Activated B cell treated with CpG ODN at 0.5 μM for 24 hours (primary cell): ENCODE measurements at regions not wholly inside any gene's neighbourhood (a gene's known extent, or its start where the extent isn't known, plus 50 kb on each side); places are given as distances from the start of the nearest gene placed in this dataset.

Experiments used
- ATAC-seq: fragments of 200-7000 bp; cut with Tn5 transposase; one replicate; pipeline ENCODE4 v1.10.0; 2021; ENCODE audit warnings: low read depth, mild to moderate bottlenecking, moderate library complexity
- CTCF ChIA-PET: fragments of 350-600 bp; sonication (Branson Sonifier 250); formaldehyde crosslinking; loops from one replicate; lab custom pipeline; 2021; ENCODE audit warnings: antibody characterized with exemption; lab: Charles Lee
- POLR2A ChIA-PET: fragments of 350-600 bp; sonication (Branson Sonifier 250); formaldehyde crosslinking; loops from one replicate; lab custom pipeline; 2021; ENCODE audit warnings: antibody characterized with exemption; lab: Charles Lee
- DNase-seq: peaks from one replicate; pipeline ENCODE4 v3.0.0; 2022
- H3K27ac Mint-ChIP-seq: one replicate; pipeline ENCODE4 v1.8.0; 2020; ENCODE audit warnings: mixed read lengths
- H3K27me3 Mint-ChIP-seq: one replicate; pipeline ENCODE4 v1.8.0; 2021; ENCODE audit warnings: mixed read lengths
- H3K36me3 Mint-ChIP-seq: one replicate; pipeline ENCODE4 v1.8.0; 2021; ENCODE audit warnings: low read depth, mixed read lengths
- H3K4me1 Mint-ChIP-seq: one replicate; pipeline ENCODE4 v1.8.0; 2021; ENCODE audit warnings: mixed read lengths
- H3K4me3 Mint-ChIP-seq: one replicate; pipeline ENCODE4 v1.8.0; 2020; ENCODE audit warnings: mild to moderate bottlenecking, mixed read lengths
- H3K9me3 Mint-ChIP-seq: one replicate; pipeline ENCODE4 v1.8.0; 2020; ENCODE audit warnings: mixed read lengths
- CTCF ChIP-seq: fragments of 200-600 bp; IDR thresholded peaks from one replicate; pipeline ENCODE4 v1.8.0; 2022; ENCODE audit warnings: antibody characterized with exemption, mild to moderate bottlenecking
- intact Hi-C: fragments of 100-400 bp; cut with micrococcal nuclease; formaldehyde crosslinking; loops from one replicate; pipeline ENCODE4 v1.15.1; 2024

- TF ChIP-seq CTCF, result no peak
- H3K27me3 Mint-ChIP-seq, result no peaks in the 10 kb centered on the region
- no peak overlapping the region for H3K27ac Mint-ChIP-seq
- H3K4me1 Mint-ChIP-seq, result no peaks in the 10 kb centered on the region
- intact Hi-C loops, result no loop called here
- ATAC-seq (no peak), DNase-seq (no peak)
- no peak overlapping the region for H3K4me3 Mint-ChIP-seq
- CTCF ChIA-PET, result no interaction called here
- no peaks in the 10 kb centered on the region for H3K36me3 Mint-ChIP-seq
- POLR2A ChIA-PET, result no interaction called here
- no peaks in the 10 kb centered on the region for H3K9me3 Mint-ChIP-seq
Observed at GRCh38 chr2:215601990-215602721, 166.3 kb upstream of the FN1 start.

- ATAC-seq (no peak), DNase-seq (no peak)
- no peaks in the 10 kb centered on the region for H3K4me1 Mint-ChIP-seq
- H3K9me3 Mint-ChIP-seq, result no peaks in the 10 kb centered on the region
- CTCF ChIA-PET, result no interaction called here
- no peak overlapping the region for H3K4me3 Mint-ChIP-seq
- TF ChIP-seq CTCF, result no peak
- H3K27me3 Mint-ChIP-seq, result no peaks in the 10 kb centered on the region
- H3K36me3 Mint-ChIP-seq, result no peaks in the 10 kb centered on the region
- H3K27ac Mint-ChIP-seq, result no peak overlapping the region
- intact Hi-C loops, result no loop called here
- POLR2A ChIA-PET, result no interaction called here
Observed at GRCh38 chr2:215601526-215601925, 165.7 kb upstream of the FN1 start.

GRCh38 chr2:215598376-215598975 lies 162.6 kb upstream of the FN1 start:
- no peak for TF ChIP-seq CTCF
- no peak for ATAC-seq
- no peaks in the 10 kb centered on the region for H3K27me3 Mint-ChIP-seq
- ChIA-PET CTCF (no interaction called here), POLR2A (no interaction called here)
- no peak for DNase-seq
- intact Hi-C loops, result no loop called here
- no peaks in the 10 kb centered on the region for H3K4me1 Mint-ChIP-seq
- no peak overlapping the region for H3K4me3 Mint-ChIP-seq
- H3K9me3 Mint-ChIP-seq, result no peaks in the 10 kb centered on the region
- no peaks in the 10 kb centered on the region for H3K36me3 Mint-ChIP-seq
- no peak overlapping the region for H3K27ac Mint-ChIP-seq

GRCh38 chr2:215597577-215597976 lies 161.7 kb upstream of the FN1 start:
- Mint-ChIP-seq H3K4me3 (no peak overlapping the region), H3K27ac (no peak overlapping the region), H3K36me3 (no peaks in the 10 kb centered on the region), H3K4me1 (no peaks in the 10 kb centered on the region), H3K27me3 (no peaks in the 10 kb centered on the region), H3K9me3 (no peaks in the 10 kb centered on the region)
- ATAC-seq (no peak), DNase-seq (no peak)
- POLR2A ChIA-PET, result no interaction called here
- TF ChIP-seq CTCF, result no peak
- intact Hi-C loops, result no loop called here
- CTCF ChIA-PET, result no interaction called here

- Mint-ChIP-seq H3K27ac (no peak overlapping the region), H3K4me3 (no peak overlapping the region), H3K9me3 (no peaks in the 10 kb centered on the region), H3K36me3 (no peaks in the 10 kb centered on the region), H3K27me3 (peaks cover 4% of the 10 kb centered on the region), H3K4me1 (no peaks in the 10 kb centered on the region)
- TF ChIP-seq CTCF, result no peak
- DNase-seq (no peak), ATAC-seq (no peak)
- ChIA-PET CTCF (no interaction called here), POLR2A (no interaction called here)
- intact Hi-C loops, result no loop called here
Observed at GRCh38 chr2:215594766-215595165, 158.9 kb upstream of the FN1 start.
